ENCODE measurements at regions not wholly inside any gene's neighbourhood (a gene's known extent, or its start where the extent isn't known, plus 50 kb on each side); places are given as distances from the start of the nearest gene placed in this dataset.

DNA sequence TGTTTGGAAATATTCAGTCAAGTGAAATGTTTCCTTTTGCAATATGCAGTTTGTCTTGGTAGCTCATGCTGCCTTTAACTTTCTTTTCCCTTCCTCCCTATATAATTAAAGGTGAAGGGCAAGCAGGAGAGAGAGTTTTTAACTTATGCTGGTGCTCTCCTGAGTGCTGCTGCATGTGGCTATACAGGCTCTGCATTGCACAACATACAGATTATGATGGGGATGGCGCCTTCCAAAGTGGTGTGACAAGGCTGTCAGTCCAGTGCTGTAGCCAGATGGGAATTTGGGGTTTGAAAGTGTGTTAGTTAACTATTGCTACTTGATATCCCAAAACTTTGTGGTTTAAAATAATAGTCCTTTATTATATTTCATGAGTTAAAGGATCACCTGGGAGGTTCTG, 199.0 kb downstream of the ATP23 start:
- H3K36me3 ChIP-seq (ENCODE audit: control insufficient read depth, insufficient read depth, low read length), result no peaks in the 10 kb centered on the region
- no peak for FAIRE-seq
- no peaks in the 10 kb centered on the region for H3K27me3 ChIP-seq (ENCODE audit: control insufficient read depth, insufficient read depth, low read length)
- no peak for TF ChIP-seq CTCF (IDR thresholded peaks at IDR 0.05; ENCODE audit: insufficient read depth, low read length, severe bottlenecking)
- DNase-seq (ENCODE audit: low read depth), result no peak
- no peak overlapping the region for H3K4me3 ChIP-seq (ENCODE audit: low read depth, low read length)

GRCh38 chr12:58142991-58143390, 201.6 kb downstream of the ATP23 start:
- DNase-seq (ENCODE audit: low read depth) (no peak), FAIRE-seq (no peak)
- no peaks in the 10 kb centered on the region for H3K36me3 ChIP-seq (ENCODE audit: control insufficient read depth, insufficient read depth, low read length)
- H3K27me3 ChIP-seq (ENCODE audit: control insufficient read depth, insufficient read depth, low read length), result no peaks in the 10 kb centered on the region
- no peak overlapping the region for H3K4me3 ChIP-seq (ENCODE audit: low read depth, low read length)
- no peak for TF ChIP-seq CTCF (IDR thresholded peaks at IDR 0.05; ENCODE audit: insufficient read depth, low read length, severe bottlenecking)

GRCh38 chr12:58143498-58143995, 202.2 kb downstream of the ATP23 start:
- Histone ChIP-seq H3K36me3 (ENCODE audit: control insufficient read depth, insufficient read depth, low read length) (no peaks in the 10 kb centered on the region), H3K4me3 (ENCODE audit: low read depth, low read length) (no peak overlapping the region), H3K27me3 (ENCODE audit: control insufficient read depth, insufficient read depth, low read length) (no peaks in the 10 kb centered on the region)
- DNase-seq (ENCODE audit: low read depth) (no peak), FAIRE-seq (no peak)
- TF ChIP-seq CTCF (IDR thresholded peaks at IDR 0.05; ENCODE audit: insufficient read depth, low read length, severe bottlenecking), result no peak

DNA sequence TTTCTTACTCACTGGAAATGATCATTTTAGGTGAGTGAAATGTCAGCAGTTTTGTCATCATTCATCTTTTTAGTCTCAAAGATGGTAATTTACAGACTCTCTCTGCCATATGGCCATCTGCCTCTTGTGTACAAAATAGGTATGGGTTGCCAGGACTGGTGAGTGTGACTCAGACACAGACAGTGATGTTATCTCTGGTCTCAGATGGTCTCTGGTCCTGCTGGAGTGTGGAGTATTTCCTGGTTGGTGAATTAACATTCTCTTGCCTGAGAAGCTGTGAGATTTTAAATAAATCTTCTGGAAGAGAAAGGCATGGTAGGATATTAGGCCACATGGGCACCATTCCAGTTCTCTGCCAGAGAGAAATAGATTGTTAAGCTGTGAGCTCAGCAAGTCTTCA, 207.0 kb downstream of the ATP23 start:
- FAIRE-seq (no peak), DNase-seq (ENCODE audit: low read depth) (peak; percentile 49)
- H3K27me3 ChIP-seq (ENCODE audit: control insufficient read depth, insufficient read depth, low read length), result no peaks in the 10 kb centered on the region
- no peaks in the 10 kb centered on the region for H3K36me3 ChIP-seq (ENCODE audit: control insufficient read depth, insufficient read depth, low read length)
- no peak overlapping the region for H3K4me3 ChIP-seq (ENCODE audit: low read depth, low read length)
- no peak for TF ChIP-seq CTCF (IDR thresholded peaks at IDR 0.05; ENCODE audit: insufficient read depth, low read length, severe bottlenecking)

DNA sequence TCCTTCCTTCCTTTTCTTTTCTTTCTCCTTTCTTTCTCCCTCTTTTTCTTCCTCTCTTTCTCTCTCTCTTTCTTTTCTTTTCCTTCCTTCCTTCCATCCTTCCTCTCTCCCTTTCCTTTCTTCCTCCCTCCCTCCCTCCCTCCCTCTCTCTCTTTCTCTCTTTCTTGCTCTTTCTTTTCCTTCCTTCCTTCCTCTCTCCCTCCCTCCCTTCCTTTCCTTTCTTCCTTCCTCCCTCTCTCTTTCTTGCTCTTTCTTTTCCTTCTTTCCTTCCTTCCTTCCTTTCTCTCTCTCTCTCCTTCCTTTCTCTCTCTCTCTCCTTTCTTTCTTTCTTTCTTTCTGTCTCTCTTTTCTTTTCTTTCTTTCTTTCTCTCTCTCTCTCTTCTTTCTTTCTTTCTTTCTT, 207.6 kb downstream of the ATP23 start:
- Histone ChIP-seq H3K36me3 (ENCODE audit: control insufficient read depth, insufficient read depth, low read length) (no peaks in the 10 kb centered on the region), H3K27me3 (ENCODE audit: control insufficient read depth, insufficient read depth, low read length) (no peaks in the 10 kb centered on the region), H3K4me3 (ENCODE audit: low read depth, low read length) (no peak overlapping the region)
- no peak for FAIRE-seq
- DNase-seq (ENCODE audit: low read depth), result no peak
- TF ChIP-seq CTCF (IDR thresholded peaks at IDR 0.05; ENCODE audit: insufficient read depth, low read length, severe bottlenecking), result no peak

- TF ChIP-seq CTCF (IDR thresholded peaks at IDR 0.05; ENCODE audit: insufficient read depth, low read length, severe bottlenecking), result no peak
- no peak for DNase-seq (ENCODE audit: low read depth)
- Histone ChIP-seq H3K36me3 (ENCODE audit: control insufficient read depth, insufficient read depth, low read length) (no peaks in the 10 kb centered on the region), H3K27me3 (ENCODE audit: control insufficient read depth, insufficient read depth, low read length) (no peaks in the 10 kb centered on the region), H3K4me3 (ENCODE audit: low read depth, low read length) (no peak overlapping the region)
- FAIRE-seq, result no peak
These were observed 213.0 kb downstream of the ATP23 start for GRCh38 chr12:58154359-58154758.

All from bronchial epithelial cell (primary cell).